Panc1 (cell line): ENCODE measurements at regions not wholly inside any gene's neighbourhood (a gene's known extent, or its start where the extent isn't known, plus 50 kb on each side); places are given as distances from the start of the nearest gene placed in this dataset.

ENCODE experiments used
- ATAC-seq: fragments of 200-7000 bp; cut with Tn5 transposase; 2 replicates; pipeline ENCODE4 v1.9.1; 2020; ENCODE audit warnings: mild to moderate bottlenecking, moderate library complexity
- BruUV-seq: library from RNA; stranded (reverse); fragments of 400-500 nt; replicated peaks from 2 replicates; lab custom pipeline; 2021; lab: Mats Ljungman, UMichigan
- CTCF ChIA-PET: fragments of 300-600 bp; sonication (Branson Sonifier 250); formaldehyde crosslinking; loops from one replicate; lab custom pipeline; 2022; ENCODE audit warnings: antibody characterized with exemption; lab: Charles Lee
- POLR2A ChIA-PET: fragments of 300-600 bp; sonication (Branson Sonifier 250); formaldehyde crosslinking; loops from one replicate; lab custom pipeline; 2022; ENCODE audit warnings: antibody characterized with exemption; lab: Charles Lee
- DNase-seq: peaks from one replicate; pipeline ENCODE4 v3.0.0-alpha.2; 2010; ENCODE audit warnings: low read depth, low spot score
- H3K27ac ChIP-seq: 2 replicates; pipeline ENCODE4 v1.5.1; 2011; ENCODE audit warnings: mild to moderate bottlenecking, low read length, inconsistent platforms
- H3K27me3 ChIP-seq: fragments of 200-500 bp; sonication (Bioruptor generic); 2 replicates; pipeline ENCODE4 v1.6.0; 2014; ENCODE audit warnings: low read length, inconsistent platforms; ENCODE audit not compliant: control insufficient read depth, insufficient read depth
- H3K36me3 ChIP-seq: fragments of 200-500 bp; sonication (Bioruptor generic); 2 replicates; pipeline ENCODE4 v1.5.1; 2014; ENCODE audit warnings: inconsistent platforms, mild to moderate bottlenecking, low read length, moderate library complexity; ENCODE audit not compliant: control insufficient read depth, insufficient read depth
- H3K4me1 ChIP-seq: 2 replicates; pipeline ENCODE4 v1.5.1; 2011; ENCODE audit warnings: inconsistent platforms, mild to moderate bottlenecking, low read length, moderate library complexity; ENCODE audit not compliant: control insufficient read depth, insufficient read depth
- H3K4me3 ChIP-seq, 2 experiments: 2 replicates each; pipeline ENCODE4 v1.5.1; 2011 to 2012; ENCODE audit warnings: low read depth in 2 of 2, low read length in 2 of 2, mild to moderate bottlenecking in 2 of 2, inconsistent platforms in 1 of 2, moderate library complexity in 1 of 2
- H3K9me3 ChIP-seq: fragments of 200-500 bp; sonication (Bioruptor generic); 2 replicates; pipeline ENCODE4 v1.5.1; 2014; ENCODE audit warnings: low read depth, mild to moderate bottlenecking, inconsistent platforms, low read length, moderate library complexity; ENCODE audit not compliant: control insufficient read depth, insufficient read depth
- POLR2AphosphoS5 ChIP-seq: IDR thresholded peaks from 2 replicates; pipeline ENCODE4 v1.6.1; 2012; ENCODE audit warnings: mild to moderate bottlenecking, low read depth, low read length, moderate library complexity
- REST ChIP-seq, 2 experiments: IDR thresholded peaks; 2 replicates each; pipeline ENCODE4 v1.6.1; 2011 to 2012; ENCODE audit warnings: low read depth in 2 of 2, control low read depth in 1 of 2, low read length in 1 of 2, mild to moderate bottlenecking in 1 of 2, moderate library complexity in 1 of 2; ENCODE audit not compliant: insufficient read depth in 1 of 2
- SIN3A ChIP-seq: IDR thresholded peaks from 2 replicates; pipeline ENCODE4 v1.6.1; 2012; ENCODE audit warnings: low read depth, mild to moderate bottlenecking, low read length, moderate library complexity, borderline replicate concordance; ENCODE audit not compliant: insufficient read depth
- TCF7L2 ChIP-seq: IDR thresholded peaks from 2 replicates; pipeline ENCODE4 v1.6.1; 2011; ENCODE audit warnings: mild to moderate bottlenecking, low read depth, low read length, inconsistent platforms
- in situ Hi-C: cut with HindIII; loops from 2 replicates; pipeline ENCODE4 v1.10.0; 2016; ENCODE audit warnings: low sequenced_read_pairs, low pct_unique_long_range_greater_than_20kb
- intact Hi-C: fragments of 100-400 bp; cut with micrococcal nuclease; formaldehyde crosslinking; loops from one replicate; pipeline ENCODE4 v1.10.0; 2022; ENCODE audit not compliant: unreplicated experiment
- TF ChIP-seq, protein P1 (sequence below): fragments of 450-650 bp; IDR thresholded peaks from 2 replicates; pipeline ENCODE4 v1.5.1; 2017; ENCODE audit warnings: mild to moderate bottlenecking

- H3K4me1 ChIP-seq, result no peaks in the 10 kb centered on the region
- no peaks in the 10 kb centered on the region for H3K36me3 ChIP-seq
- TF ChIP-seq POLR2AphosphoS5 (no peak), REST (IDR thresholded peaks at IDR 0.05; ENCODE audit: insufficient read depth in 1 of 2, low read depth in 2 of 2, low read length in 1 of 2) (no peak), TCF7L2 (no peak)
- POLR2A ChIA-PET, result no interaction called here
- no peaks in the 10 kb centered on the region for H3K9me3 ChIP-seq
- no peaks in the 10 kb centered on the region for H3K27me3 ChIP-seq
- in situ Hi-C loops (no loop called here), intact Hi-C loops (no loop called here)
- no peak for ATAC-seq
- H3K27ac ChIP-seq, result no peak overlapping the region
- no TSS peak for BruUV-seq
- DNase-seq, result no peak
- H3K4me3 ChIP-seq, result no peak overlapping the region
- CTCF ChIA-PET, result interaction anchor here (0.6 kb wide), 1 partner anchor 50 kb away, joined by 10 read pairs; no protein-coding TSS in a partner anchor
Observed at GRCh38 chr17:10993126-10993525, 155.2 kb upstream of the PIRT start.

GRCh38 chr17:10992106-10992880 is 154.4 kb upstream of the PIRT start:
- CTCF ChIA-PET, result interaction anchor here (0.7 kb wide), 1 partner anchor 749 kb away, joined by 3 read pairs; no protein-coding TSS in a partner anchor
- no peaks in the 10 kb centered on the region for H3K9me3 ChIP-seq
- POLR2A ChIA-PET, result no interaction called here
- H3K36me3 ChIP-seq, result no peaks in the 10 kb centered on the region
- in situ Hi-C loops (no loop called here), intact Hi-C loops (no loop called here)
- no peak overlapping the region for H3K27ac ChIP-seq
- H3K4me3 ChIP-seq, result no peak overlapping the region
- no peaks in the 10 kb centered on the region for H3K27me3 ChIP-seq
- TF ChIP-seq, protein P1, sequence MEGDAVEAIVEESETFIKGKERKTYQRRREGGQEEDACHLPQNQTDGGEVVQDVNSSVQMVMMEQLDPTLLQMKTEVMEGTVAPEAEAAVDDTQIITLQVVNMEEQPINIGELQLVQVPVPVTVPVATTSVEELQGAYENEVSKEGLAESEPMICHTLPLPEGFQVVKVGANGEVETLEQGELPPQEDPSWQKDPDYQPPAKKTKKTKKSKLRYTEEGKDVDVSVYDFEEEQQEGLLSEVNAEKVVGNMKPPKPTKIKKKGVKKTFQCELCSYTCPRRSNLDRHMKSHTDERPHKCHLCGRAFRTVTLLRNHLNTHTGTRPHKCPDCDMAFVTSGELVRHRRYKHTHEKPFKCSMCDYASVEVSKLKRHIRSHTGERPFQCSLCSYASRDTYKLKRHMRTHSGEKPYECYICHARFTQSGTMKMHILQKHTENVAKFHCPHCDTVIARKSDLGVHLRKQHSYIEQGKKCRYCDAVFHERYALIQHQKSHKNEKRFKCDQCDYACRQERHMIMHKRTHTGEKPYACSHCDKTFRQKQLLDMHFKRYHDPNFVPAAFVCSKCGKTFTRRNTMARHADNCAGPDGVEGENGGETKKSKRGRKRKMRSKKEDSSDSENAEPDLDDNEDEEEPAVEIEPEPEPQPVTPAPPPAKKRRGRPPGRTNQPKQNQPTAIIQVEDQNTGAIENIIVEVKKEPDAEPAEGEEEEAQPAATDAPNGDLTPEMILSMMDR, result no peak
- TF ChIP-seq TCF7L2 (no peak), SIN3A (no peak), POLR2AphosphoS5 (no peak), REST (IDR thresholded peaks at IDR 0.05; ENCODE audit: insufficient read depth in 1 of 2, low read depth in 2 of 2, low read length in 1 of 2) (no peak)
- no TSS peak for BruUV-seq
- no peak for ATAC-seq
- no peak for DNase-seq
- no peaks in the 10 kb centered on the region for H3K4me1 ChIP-seq
